GM19452 (cell line): ENCODE measurements at regions not wholly inside any gene's neighbourhood (a gene's known extent, or its start where the extent isn't known, plus 50 kb on each side); places are given as distances from the start of the nearest gene placed in this dataset.
"Not testable (repeated sequence)": the region's sequence is repeated elsewhere in the genome, so short reads cannot be mapped to it uniquely, and the experiment has no call there.

Source experiments
- ATAC-seq: cut with Tn5 transposase; IDR thresholded peaks from one replicate; pipeline ENCODE4 v1.9.1; 2021; ENCODE audit not compliant: unreplicated experiment

DNA sequence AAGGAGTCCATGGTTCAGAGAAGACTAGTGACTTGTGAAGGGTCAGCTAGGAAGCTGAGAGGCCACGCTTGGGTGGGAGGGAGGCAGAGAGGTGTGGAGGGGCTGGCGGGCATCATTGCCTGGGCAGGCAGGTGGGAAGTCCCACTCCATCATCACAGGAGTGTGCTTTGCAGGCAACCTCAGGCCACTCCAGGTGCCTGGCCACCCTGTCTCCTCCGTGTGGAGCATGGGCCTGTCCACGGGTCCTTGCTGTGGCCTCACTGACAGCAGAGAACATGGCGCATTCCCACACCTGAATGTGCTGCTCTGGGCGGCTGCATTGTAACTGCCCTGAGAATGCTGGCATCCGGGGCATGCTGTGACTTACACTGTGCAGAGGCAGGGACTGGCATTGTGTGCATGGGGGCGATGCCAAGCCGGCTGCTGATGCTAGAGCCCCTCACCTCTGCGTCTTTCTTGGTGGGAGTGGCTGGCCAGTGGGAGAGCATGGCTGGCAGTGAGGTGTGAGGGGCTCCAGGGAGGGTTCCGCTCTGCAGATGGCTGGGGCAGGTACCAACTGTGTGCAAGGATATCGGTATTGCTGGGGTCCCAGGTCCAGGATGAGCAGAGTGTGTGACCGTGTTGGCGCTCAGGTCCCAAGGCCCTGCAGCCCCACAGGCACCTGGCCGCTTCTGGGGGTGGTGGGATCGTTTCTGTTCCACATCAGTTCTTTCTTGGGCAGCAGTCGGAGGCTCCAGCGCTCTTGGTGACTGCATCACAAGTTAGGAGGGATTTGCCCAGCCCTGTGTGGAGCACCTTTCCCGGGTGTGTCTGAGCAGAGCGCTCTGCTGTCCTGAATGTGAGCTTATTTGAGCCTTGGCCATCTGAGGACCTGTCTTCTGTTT, 94.8 kb downstream of the NPIPB11 start:
- ATAC-seq: no peak

DNA sequence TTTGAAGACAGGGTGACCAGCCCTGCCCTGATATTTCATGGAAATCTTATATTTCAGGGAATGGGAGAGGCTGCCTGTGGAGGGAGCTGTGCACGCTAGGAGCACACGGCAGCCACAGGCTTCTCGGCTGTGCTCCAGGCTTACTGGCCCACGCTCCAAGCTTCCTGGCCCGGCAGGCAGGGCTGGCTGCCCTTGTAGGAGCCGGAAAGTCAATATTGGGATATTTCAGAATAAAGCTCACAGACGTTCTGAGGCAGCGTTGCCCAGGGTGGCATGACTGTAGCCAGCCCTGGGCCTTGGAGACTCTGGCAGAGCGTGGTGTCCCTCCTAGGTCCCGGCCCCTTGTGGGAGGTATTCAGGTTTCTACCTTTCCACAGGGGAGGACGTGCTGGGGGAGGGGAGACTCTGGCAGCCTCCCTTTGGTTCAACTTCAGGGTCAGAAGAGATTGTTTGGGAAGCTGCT, 95.6 kb downstream of the NPIPB11 start:
- ATAC-seq: no peak

DNA sequence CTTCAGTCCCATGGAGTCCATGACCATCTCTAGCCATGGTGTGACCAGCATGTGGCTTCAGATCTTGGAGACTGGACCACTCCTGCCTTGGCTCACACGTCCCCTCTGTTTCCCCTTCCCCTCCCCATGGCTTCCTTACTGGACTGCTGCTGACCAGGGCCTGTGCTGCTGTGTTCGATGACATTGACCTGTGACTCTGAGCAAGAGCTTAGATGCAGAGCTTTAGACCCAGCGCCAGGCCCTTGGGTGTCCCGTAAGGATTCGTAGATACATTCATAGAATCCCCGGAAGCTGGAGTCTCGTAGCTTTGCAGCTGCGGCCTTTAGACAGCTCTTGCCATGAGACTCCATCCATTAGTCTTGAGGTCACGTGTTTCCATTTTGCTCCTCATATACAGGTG, 96.3 kb downstream of the NPIPB11 start:
- not testable (repeated sequence) for ATAC-seq

DNA sequence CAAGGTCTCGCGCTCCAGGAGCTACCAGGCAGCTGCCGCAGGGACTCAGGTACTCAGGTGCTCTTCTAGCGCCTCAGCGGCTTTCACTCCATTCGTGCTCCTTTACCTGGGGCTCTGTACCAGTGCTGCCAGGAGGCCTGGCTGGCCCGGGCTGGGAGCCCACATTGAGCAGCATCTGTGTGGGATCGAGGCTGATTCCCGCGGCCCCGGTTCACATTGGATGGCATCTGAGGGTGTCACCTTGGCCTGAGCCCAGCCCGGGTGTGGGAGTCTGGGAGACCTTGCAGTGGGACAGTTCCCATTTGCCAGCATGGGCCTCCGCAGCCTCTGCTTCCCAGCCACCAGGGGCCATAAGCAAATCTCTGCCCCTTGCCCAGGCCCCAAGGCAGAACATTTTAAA, 96.9 kb downstream of the NPIPB11 start:
- not testable (repeated sequence) for ATAC-seq

GRCh38 chr16:29308644-29309546, 97.6 kb downstream of the NPIPB11 start:
- ATAC-seq: no peak

- ATAC-seq: no peak
Measured at GRCh38 chr16:29307598-29308507, 98.7 kb downstream of the NPIPB11 start.

- no peak for ATAC-seq
Measured at GRCh38 chr16:29306943-29307597, 99.4 kb downstream of the NPIPB11 start.

- no peak for ATAC-seq
Measured at GRCh38 chr16:29306201-29306600, 100.3 kb downstream of the NPIPB11 start.

GRCh38 chr16:29305018-29305417, 101.5 kb downstream of the NPIPB11 start:
- not testable (repeated sequence) for ATAC-seq

DNA sequence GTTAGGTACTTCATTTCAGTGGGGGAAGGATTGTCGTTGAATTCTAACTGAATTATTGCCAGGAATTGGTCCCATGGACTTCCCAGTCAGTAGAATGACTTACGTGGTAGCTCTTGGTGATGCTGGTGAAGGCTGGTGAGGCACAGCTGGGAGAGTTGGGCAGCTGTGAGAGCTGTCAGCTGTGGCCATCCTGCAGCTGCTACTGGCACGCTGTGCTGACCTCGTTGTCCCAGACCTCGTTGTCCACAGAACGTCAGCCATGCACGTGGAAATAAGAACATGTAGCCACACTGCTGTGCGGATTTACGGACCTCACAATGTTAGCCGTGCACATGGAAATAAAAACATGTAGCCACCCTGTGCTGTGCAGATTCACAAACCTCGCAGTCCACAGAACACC, 102.3 kb downstream of the NPIPB11 start:
- no peak for ATAC-seq

DNA sequence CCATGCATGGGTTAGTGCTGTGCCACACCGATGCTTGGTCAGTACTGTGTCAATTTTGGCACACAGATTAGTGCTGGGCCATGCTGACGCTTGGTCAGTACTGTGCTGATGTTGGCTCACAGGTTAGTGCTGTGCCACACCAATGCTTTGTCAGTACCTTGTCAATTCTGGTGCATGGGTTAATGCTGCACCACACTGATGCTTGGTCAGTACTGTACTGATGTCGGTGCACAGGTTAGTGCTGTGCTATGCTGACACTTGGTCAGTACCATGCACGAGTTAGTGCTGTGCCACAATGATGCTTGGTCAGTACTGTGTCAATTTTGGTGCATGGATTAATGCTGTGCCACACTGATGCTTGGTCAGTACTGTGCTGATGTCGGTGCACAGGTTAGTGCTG, 103.0 kb downstream of the NPIPB11 start:
- ATAC-seq: no peak

GRCh38 chr16:29302976-29303375, 103.5 kb downstream of the NPIPB11 start:
- ATAC-seq: no peak

GRCh38 chr16:29302433-29302832, 104.1 kb downstream of the NPIPB11 start:
- not testable (repeated sequence) for ATAC-seq

DNA sequence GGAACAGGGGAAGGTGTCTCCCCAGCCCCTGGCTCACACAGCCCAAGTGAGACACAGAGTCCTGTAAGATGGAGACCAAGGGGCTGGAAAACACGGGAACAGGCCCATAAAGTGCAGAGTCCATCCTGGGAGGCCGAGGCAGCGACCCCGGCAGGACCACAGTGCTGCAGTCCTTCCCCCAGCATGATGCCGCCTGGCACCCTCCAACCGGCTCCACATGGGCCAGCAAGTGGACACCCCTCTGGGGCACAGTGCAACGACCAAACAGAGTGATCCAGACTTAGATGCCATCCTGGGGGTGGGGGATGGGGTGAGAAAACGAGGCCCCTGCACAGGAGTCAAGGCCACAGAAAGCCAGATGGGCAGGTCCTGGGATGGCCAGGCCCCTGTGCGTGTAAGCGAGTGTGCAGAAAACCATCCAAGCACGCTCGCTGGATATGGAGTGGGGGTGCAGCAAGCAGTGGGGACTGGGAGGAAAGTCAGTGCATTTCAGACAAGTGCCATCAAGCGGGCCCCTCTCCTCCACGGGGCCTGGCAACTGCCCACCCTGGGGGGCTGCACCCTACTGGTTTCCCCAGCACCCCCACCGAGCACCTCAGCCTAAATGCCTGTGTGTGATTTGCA, 104.7 kb downstream of the NPIPB11 start:
- not testable (repeated sequence) for ATAC-seq

GRCh38 chr16:29300541-29301535, 105.7 kb downstream of the NPIPB11 start:
- not testable (repeated sequence) for ATAC-seq

GRCh38 chr16:29300030-29300491, 106.5 kb downstream of the NPIPB11 start:
- ATAC-seq: not testable (repeated sequence)

DNA sequence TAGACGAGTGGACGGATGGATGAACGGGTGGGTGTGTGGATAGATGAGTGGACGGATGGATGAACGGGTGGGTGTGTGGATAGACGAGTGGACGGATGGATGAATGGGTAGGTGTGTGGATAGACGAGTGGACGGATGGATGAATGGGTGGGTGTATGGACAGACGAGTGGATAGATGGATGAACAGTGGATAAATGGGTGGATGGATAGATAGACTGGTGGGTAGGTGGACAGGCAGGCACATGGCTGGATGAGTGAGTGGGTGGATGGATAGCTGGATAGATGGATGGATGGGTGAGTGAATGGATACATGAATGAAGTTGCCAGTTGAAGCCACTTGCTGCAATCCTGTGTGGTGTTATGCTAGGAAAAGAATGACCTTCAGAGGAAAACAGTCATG, 107.5 kb downstream of the NPIPB11 start:
- not testable (repeated sequence) for ATAC-seq

GRCh38 chr16:29298307-29298706, 108.2 kb downstream of the NPIPB11 start:
- not testable (repeated sequence) for ATAC-seq
